Uterus (tissue), 3 donors: ENCODE measurements at regions not wholly inside any gene's neighbourhood (a gene's known extent, or its start where the extent isn't known, plus 50 kb on each side); places are given as distances from the start of the nearest gene placed in this dataset.

Experiments used
- DNase-seq, 2 donors: peaks; one replicate each; pipeline ENCODE4 v3.0.0-alpha.2; 2019 to 2020
- H3K27ac ChIP-seq, 2 donors: fragments of 200-600 bp; sonication (generic); 1 replicate in 1 of 2; 2 replicates in 1 of 2; pipeline ENCODE4 v1.5.1; 2016 to 2018
- H3K27me3 ChIP-seq, 2 donors: fragments of 200-600 bp; sonication (generic); one replicate each; pipeline ENCODE4 v1.5.1; 2018 to 2019; ENCODE audit warnings: control low read depth in 1 of 2
- H3K36me3 ChIP-seq, 2 donors: fragments of 200-600 bp; sonication (generic); one replicate each; pipeline ENCODE4 v1.5.1; 2019; ENCODE audit warnings: control low read depth in 1 of 2
- H3K4me1 ChIP-seq, 2 donors: fragments of 200-600 bp; sonication (generic); one replicate each; pipeline ENCODE4 v1.5.1; 2018 to 2019; ENCODE audit warnings: control low read depth in 1 of 2
- H3K4me3 ChIP-seq, 2 donors: fragments of 200-600 bp; sonication (generic); 1 replicate in 1 of 2; 2 replicates in 1 of 2; pipeline ENCODE4 v1.5.1; 2018 to 2019; ENCODE audit warnings: mild to moderate bottlenecking in 1 of 2
- H3K9me3 ChIP-seq, 2 donors: fragments of 200-600 bp; sonication (generic); one replicate each; pipeline ENCODE4 v1.5.1; 2019; ENCODE audit warnings: control low read depth in 1 of 2
- POLR2A ChIP-seq, 2 donors: fragments of 450-650 bp; IDR thresholded peaks; one replicate each; pipeline ENCODE4 v1.6.1; 2016; ENCODE audit warnings: antibody characterized with exemption in 2 of 2, mild to moderate bottlenecking in 1 of 2, moderate library complexity in 1 of 2
- intact Hi-C: fragments of 100-400 bp; cut with DNase I; formaldehyde crosslinking; loops from one replicate; pipeline ENCODE4 v1.15.1; 2023; ENCODE audit warnings: low total_unique reads
- TF ChIP-seq, protein P1 (sequence below), 4 experiments: fragments of 200-600 bp in 2 of 4; fragments of 450-650 bp in 2 of 4; sonication (generic) in 2 of 4; IDR thresholded peaks; one replicate each; pipeline ENCODE4 v1.5.1; 2016 to 2019; ENCODE audit warnings: antibody characterized with exemption in 4 of 4, mild to moderate bottlenecking in 2 of 4, moderate library complexity in 1 of 4
- donor health status: DM: yes; HTN: yes; CAD: no.

GRCh38 chr4:166502660-166503059 lies 629.6 kb downstream of the TLL1 start:
- no peaks in the 10 kb centered on the region for H3K27me3 ChIP-seq
- no peak overlapping the region for H3K4me3 ChIP-seq
- H3K9me3 ChIP-seq, result no peaks in the 10 kb centered on the region
- H3K4me1 ChIP-seq, result no peaks in the 10 kb centered on the region
- H3K36me3 ChIP-seq, result no peaks in the 10 kb centered on the region
- TF ChIP-seq, protein P1, sequence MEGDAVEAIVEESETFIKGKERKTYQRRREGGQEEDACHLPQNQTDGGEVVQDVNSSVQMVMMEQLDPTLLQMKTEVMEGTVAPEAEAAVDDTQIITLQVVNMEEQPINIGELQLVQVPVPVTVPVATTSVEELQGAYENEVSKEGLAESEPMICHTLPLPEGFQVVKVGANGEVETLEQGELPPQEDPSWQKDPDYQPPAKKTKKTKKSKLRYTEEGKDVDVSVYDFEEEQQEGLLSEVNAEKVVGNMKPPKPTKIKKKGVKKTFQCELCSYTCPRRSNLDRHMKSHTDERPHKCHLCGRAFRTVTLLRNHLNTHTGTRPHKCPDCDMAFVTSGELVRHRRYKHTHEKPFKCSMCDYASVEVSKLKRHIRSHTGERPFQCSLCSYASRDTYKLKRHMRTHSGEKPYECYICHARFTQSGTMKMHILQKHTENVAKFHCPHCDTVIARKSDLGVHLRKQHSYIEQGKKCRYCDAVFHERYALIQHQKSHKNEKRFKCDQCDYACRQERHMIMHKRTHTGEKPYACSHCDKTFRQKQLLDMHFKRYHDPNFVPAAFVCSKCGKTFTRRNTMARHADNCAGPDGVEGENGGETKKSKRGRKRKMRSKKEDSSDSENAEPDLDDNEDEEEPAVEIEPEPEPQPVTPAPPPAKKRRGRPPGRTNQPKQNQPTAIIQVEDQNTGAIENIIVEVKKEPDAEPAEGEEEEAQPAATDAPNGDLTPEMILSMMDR (IDR thresholded peaks at IDR 0.05), result no peak
- no peak for TF ChIP-seq POLR2A (IDR thresholded peaks at IDR 0.05)
- no peak overlapping the region for H3K27ac ChIP-seq
- intact Hi-C loops, result no loop called here
- no peak for DNase-seq

- no peak for DNase-seq
- TF ChIP-seq POLR2A (IDR thresholded peaks at IDR 0.05), result no peak
- TF ChIP-seq, protein P1 (IDR thresholded peaks at IDR 0.05), result no peak
- Histone ChIP-seq H3K4me3 (no peak overlapping the region), H3K27ac (no peak overlapping the region), H3K4me1 (no peaks in the 10 kb centered on the region), H3K9me3 (no peaks in the 10 kb centered on the region), H3K36me3 (no peaks in the 10 kb centered on the region), H3K27me3 (no peaks in the 10 kb centered on the region)
- intact Hi-C loops, result no loop called here
Measured at GRCh38 chr4:166506051-166506450, 633.0 kb downstream of the TLL1 start.

- H3K36me3 ChIP-seq, result no peaks in the 10 kb centered on the region
- DNase-seq, result no peak
- no peaks in the 10 kb centered on the region for H3K4me1 ChIP-seq
- TF ChIP-seq, protein P1 (IDR thresholded peaks at IDR 0.05), result no peak
- H3K9me3 ChIP-seq, result no peaks in the 10 kb centered on the region
- H3K27ac ChIP-seq, result no peak overlapping the region
- H3K27me3 ChIP-seq, result no peaks in the 10 kb centered on the region
- intact Hi-C loops, result no loop called here
- no peak overlapping the region for H3K4me3 ChIP-seq
Measured at GRCh38 chr4:166512267-166512666, 639.2 kb downstream of the TLL1 start.

DNA sequence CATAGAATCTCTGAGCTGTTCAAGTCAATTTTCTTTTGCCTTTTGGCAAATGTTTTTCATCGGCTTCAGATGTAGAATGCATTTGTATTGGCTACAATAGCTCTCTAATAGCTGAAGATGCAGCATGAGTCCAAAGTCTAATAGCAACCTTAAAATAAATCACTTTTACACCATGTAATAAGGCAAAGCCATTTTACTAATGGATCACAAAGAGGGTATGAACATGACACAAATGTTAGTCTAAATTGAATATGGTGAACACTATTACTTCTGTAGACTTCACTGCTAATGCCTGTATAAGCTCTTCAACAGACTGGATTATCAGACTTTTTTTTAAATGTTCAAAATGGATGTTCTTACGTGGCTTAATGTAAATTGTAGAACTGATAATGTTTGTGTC lies 645.3 kb downstream of the TLL1 start:
- intact Hi-C loops, result no loop called here
- Histone ChIP-seq H3K9me3 (no peaks in the 10 kb centered on the region), H3K4me1 (no peaks in the 10 kb centered on the region), H3K27ac (no peak overlapping the region), H3K36me3 (no peaks in the 10 kb centered on the region), H3K27me3 (no peaks in the 10 kb centered on the region), H3K4me3 (no peak overlapping the region)
- no peak for DNase-seq
- no peak for TF ChIP-seq POLR2A (IDR thresholded peaks at IDR 0.05)
- TF ChIP-seq, protein P1 (IDR thresholded peaks at IDR 0.05), result no peak

DNA sequence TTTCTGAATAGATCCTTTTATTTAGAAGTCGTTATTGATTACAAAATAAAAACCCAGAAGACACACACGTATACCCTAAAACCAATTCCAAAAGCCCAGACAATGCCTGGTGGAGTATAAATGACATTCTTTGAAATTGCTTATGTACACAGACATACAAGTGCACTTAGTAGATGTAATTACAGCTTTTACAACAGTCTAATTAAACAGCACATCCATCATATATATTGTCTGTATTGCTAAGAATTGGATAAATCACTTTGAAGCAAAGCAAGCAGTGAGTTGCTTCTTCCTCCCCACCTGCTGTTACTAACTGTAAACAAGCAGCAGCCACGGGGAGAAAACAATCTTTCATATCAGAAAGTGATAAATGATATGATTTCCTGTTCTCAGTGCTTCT lies 645.7 kb downstream of the TLL1 start:
- no peaks in the 10 kb centered on the region for H3K9me3 ChIP-seq
- H3K4me1 ChIP-seq, result no peaks in the 10 kb centered on the region
- TF ChIP-seq, protein P1 (IDR thresholded peaks at IDR 0.05), result no peak
- no peak for TF ChIP-seq POLR2A (IDR thresholded peaks at IDR 0.05)
- intact Hi-C loops, result no loop called here
- H3K36me3 ChIP-seq, result no peaks in the 10 kb centered on the region
- H3K4me3 ChIP-seq, result no peak overlapping the region
- H3K27me3 ChIP-seq, result no peaks in the 10 kb centered on the region
- H3K27ac ChIP-seq, result no peak overlapping the region
- DNase-seq, result no peak
